A549 (cell line): ENCODE measurements at regions not wholly inside any gene's neighbourhood (a gene's known extent, or its start where the extent isn't known, plus 50 kb on each side); places are given as distances from the start of the nearest gene placed in this dataset.

Experiments used
- BCL3 ChIP-seq: fragments of >200 bp; sonication (Bioruptor Twin); formaldehyde crosslinking; IDR thresholded peaks from 3 replicates; pipeline ENCODE4 v1.6.1; 2016
- CBX2 ChIP-seq: fragments of 200-600 bp; sonication (generic); IDR thresholded peaks from 2 replicates; pipeline ENCODE4 v1.6.1; 2016; ENCODE audit warnings: low read depth, mild to moderate bottlenecking, borderline replicate concordance
- CTCF ChIP-seq: fragments of >200 bp; sonication (Bioruptor Twin); formaldehyde crosslinking; IDR thresholded peaks from 3 replicates; pipeline ENCODE4 v1.5.1; 2016
- ESRRA ChIP-seq: fragments of 150-350 bp; IDR thresholded peaks from 2 replicates; pipeline ENCODE4 v1.6.1; 2014; ENCODE audit warnings: mild to moderate bottlenecking, low read length, borderline replicate concordance
- FOSL2 ChIP-seq, 2 experiments: fragments of 450-650 bp in 1 of 2; fragments of >200 bp in 1 of 2; sonication (Bioruptor Twin) in 1 of 2; formaldehyde crosslinking; IDR thresholded peaks; 2 replicates each; pipeline versions ENCODE4 v1.5.0 to v1.6.1; 2016 to 2020; ENCODE audit warnings: mild to moderate bottlenecking in 1 of 2, moderate library complexity in 1 of 2
- KDM5A ChIP-seq: fragments of 200-600 bp; sonication (generic); IDR thresholded peaks from 2 replicates; pipeline ENCODE4 v1.6.1; 2016; ENCODE audit warnings: antibody characterized with exemption, mild to moderate bottlenecking
- MAX ChIP-seq: IDR thresholded peaks from 2 replicates; pipeline ENCODE4 v1.6.1; 2012
- ZC3H11A ChIP-seq: fragments of 450-650 bp; IDR thresholded peaks from 2 replicates; pipeline ENCODE4 v1.6.1; 2014; ENCODE audit warnings: antibody characterized with exemption, mild to moderate bottlenecking

- TF ChIP-seq BCL3 (no peak), ESRRA (no peak), CTCF (no peak), ZC3H11A (no peak), MAX (no peak), CBX2 (no peak), FOSL2 (IDR thresholded peaks at IDR 0.05) (no peak), FOSL2 (CRISPR knock-in tag; IDR thresholded peaks at IDR 0.05) (no peak), KDM5A (no peak)
Measured at GRCh38 chr9:86525182-86525581, 171.0 kb upstream of the TUT7 start.
